ENCODE measurements at regions not wholly inside any gene's neighbourhood (a gene's known extent, or its start where the extent isn't known, plus 50 kb on each side); places are given as distances from the start of the nearest gene placed in this dataset.

- TF ChIP-seq EZH2 (IDR thresholded peaks at IDR 0.05; ENCODE audit: borderline replicate concordance, insufficient read depth, low read depth, low read length, poor library complexity, severe bottlenecking) (no peak), CTCF (IDR thresholded peaks at IDR 0.05) (no peak)
These were observed 182.3 kb upstream of the LPP start for GRCh38 chr3:187971629-187972028.

Measured in B cell (primary cell).